HG03558 (cell line): ENCODE measurements at regions not wholly inside any gene's neighbourhood (a gene's known extent, or its start where the extent isn't known, plus 50 kb on each side); places are given as distances from the start of the nearest gene placed in this dataset.

Experiments used
- ATAC-seq: cut with Tn5 transposase; IDR thresholded peaks from one replicate; pipeline ENCODE4 v1.9.1; 2021; ENCODE audit warnings: moderate number of reproducible peaks; ENCODE audit not compliant: unreplicated experiment; ENCODE audit errors: extremely low read depth

DNA sequence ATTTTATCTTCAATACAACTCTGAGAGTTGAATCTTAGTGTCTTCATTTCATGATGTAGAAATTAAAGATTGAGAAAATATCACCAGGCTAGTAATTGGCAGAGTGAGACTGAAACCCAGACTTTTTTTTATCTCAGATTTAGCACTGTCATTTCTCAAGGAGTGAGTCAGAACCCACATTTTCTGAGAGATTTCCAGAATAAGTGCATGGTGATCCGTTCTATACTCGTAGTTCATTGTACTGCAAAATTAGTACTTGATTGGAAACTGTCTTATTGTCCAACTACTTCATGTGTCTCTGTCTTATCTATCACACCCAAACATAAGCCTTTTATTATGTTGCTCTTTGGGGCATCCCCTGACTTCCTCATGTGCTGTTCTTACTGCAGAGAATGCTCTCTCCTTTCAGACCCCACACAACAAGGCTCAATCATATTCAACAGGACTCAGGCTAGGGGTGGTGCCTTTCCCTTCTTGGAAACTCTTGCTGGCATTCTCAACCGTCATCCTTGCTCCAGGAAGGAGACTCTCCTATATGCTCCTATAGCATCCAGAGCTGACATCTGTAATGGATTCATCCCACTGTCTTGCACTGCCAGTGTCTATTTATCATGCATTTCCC is 76.7 kb upstream of the BLID start:
- no peak for ATAC-seq

DNA sequence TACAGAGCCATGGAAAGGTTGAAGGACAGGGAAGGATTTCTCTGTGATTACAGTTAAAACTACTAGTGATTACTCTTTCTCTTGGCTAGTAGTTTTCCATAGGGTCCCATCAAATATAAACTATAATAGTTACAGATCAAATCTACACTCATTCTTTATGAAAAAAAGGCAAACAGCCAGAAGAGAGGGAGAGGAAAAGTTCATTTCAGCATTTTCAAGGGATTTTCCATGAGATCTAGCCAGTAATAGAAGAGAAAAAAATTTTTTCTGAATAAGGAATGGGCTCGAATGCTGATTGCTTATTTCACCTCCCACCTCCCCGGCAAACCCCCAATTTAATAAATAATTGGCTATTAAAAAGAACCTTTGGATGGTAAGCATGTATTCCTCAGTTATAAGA is 74.8 kb upstream of the BLID start:
- ATAC-seq = no peak

DNA sequence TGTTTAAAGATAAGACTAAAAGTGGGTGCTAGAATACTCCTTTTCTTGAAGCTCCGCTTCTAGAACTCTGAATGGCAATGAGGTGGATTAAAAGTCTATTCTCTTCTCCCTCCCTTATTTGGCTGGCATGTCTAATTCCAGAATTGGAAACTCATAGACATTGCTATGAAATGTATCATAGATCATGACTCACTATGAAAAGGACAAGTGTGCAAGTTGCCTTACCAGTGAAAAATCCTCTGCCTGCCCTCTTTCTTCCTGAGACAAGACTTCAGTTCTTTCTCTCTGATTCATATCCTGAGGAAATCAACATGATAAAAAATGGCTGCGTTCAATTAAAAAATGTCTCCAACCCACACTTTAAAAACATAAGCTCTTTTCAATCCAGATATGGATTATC is 73.2 kb upstream of the BLID start:
- no peak for ATAC-seq

DNA sequence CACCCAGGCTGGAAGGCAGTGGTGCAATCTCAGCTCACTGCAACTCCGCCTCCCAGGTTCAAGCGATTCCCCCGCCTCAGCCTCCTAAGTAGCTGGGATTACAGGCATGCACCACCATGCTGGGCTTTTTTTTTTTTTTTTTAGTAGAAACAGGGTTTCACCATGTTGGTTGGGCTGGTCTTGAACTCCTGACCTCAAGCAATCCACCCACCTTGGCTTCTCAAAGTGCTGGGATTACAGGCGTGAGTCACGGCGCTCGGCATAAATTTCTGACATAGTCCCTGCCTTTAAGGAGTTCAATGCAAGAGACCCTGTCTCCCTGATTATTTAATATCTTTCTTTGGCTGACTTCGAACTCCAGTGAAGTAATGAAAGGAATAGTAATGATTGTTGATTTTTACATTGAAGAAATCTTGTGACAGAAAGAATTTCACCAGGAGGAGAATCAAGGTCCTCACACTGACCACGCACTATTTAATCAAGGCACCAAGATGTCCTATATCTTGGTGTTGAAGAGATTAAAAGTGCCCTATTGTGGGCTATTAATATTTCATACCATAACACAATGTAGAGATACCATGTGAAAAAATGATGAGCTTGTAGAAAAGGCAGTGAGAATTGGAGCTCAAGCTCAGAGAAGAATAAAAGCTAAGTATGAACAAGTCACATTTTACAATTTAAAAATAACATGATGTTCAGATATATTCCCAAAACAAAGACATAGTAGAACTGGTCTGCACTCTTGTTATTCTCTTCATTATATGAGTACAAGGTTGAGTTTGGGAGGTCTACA is 71.6 kb upstream of the BLID start:
- ATAC-seq = no peak

DNA sequence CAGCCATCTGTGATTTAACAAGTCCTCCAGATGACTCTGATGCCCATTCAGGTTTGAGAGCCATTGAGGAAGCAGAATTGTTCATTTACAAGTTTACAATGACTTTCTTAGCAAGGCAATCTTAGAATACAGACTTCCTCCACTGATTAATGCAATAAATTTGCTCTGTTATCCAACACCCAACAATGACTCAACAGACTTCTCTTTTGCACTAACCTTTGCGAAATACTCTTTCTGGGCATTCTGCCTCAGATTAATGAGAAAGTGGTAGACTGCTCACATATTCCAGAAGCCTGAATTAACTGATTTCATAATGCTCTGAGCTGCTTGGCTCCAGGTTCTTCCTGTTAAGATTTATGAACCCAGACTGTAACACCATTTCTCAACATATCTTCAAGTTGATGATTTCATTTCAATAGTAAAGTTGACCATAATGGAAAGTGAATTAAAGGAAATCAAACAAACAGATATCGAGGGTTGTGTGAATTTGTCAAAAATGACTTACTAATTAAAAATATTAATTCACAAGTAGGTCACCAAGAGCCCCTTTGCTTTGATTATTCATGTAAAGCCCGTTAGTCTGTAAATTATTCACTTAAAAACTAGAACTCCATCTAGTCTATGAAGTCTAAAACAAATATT is 70.5 kb upstream of the BLID start:
- no peak for ATAC-seq

DNA sequence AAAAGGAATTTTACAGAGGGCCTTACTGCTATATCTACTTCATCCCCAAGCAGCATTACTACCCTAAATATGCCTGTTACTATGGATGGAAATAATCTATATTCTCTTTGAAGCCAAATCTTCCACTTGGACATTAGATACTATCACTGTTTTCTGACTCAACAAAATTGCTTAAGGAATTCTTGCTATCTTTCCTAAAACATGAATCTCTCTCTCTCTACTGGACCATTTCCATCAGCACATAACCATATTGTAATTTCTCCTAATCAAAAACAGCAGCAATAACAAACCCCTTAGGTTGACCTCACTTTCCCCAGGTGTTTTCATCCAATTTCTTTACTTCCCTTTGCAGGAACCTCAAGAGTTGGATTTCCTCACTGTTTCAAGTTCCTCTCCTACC is 67.9 kb upstream of the BLID start:
- ATAC-seq = no peak

DNA sequence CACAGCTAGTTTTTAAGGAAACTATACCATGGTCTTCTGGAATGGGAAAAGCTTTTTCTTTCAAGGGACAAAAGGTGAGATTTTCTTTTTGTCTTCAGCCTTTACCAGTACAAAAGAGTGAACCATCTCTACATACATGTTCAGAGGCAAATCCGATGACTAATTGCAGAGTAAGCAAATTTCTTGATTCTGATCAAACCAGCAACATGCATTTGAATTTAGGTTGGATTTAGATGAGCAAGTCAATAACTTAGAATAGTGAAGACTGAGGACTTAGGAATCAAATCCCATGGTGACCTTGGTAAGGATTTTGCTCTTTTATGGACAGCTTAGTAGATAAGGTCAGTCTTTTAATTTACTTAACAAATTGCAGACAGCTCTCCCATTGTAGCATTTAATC is 65.9 kb upstream of the BLID start:
- no peak for ATAC-seq

DNA sequence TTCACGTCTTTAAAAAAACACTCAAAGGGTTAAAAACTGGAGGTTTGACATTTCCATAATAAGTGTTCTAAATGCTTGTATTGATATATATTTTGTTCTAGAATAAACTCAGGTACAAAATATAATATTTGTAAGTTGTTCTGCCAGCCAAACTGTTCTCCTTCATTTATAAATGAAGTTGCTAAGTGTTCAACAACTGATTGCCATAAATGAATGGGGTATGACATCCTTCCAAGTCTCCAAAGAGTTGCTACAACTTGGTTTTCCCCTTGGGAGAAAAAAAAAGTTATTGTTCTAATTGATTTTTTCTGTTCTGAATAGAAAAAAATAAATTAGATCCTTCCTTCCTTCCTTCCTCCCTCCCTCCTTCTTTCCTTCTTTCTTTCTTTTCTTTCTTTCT is 65.4 kb upstream of the BLID start:
- ATAC-seq = no peak

DNA sequence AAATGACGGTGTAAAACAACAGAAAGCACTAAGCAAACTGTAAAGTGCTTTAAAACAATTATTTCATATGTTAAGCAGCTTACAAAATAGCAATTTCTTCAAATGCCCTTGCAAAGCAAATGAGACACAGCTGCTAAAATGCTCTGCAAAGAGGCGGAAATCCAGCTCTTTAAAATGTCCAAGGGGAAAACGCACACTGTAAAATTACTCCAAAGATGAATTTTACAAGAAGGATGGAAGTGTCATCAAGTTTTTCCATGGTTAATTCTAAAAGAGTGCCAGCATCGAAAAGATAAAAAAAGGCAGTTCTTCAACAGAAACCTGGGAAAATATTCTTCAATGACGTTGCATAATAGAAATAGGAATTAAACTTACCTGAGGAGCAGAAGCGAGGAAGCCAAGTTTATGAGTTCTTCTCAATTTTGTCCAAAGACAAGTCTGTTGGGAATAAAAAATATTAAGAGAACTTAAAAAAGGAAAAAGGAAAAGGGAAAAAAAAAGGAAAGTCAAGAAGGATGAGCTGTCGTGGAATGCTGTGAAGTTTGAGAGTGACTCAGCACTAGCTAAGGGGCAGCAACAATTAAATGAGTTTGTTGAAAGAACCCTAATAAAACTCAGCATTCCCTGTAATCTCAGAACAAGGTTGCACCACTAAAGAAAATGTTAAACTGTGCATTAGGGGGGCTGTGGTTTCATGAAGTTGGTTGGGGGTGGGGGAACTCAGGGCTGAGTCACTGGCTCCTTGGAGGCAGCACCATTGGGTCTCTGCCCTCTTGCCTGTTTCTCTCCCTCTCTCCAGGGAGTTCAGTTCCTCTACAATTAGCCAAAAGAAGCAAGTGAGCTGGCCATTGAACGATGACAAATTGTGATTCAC is 64.2 kb upstream of the BLID start:
- no peak for ATAC-seq

DNA sequence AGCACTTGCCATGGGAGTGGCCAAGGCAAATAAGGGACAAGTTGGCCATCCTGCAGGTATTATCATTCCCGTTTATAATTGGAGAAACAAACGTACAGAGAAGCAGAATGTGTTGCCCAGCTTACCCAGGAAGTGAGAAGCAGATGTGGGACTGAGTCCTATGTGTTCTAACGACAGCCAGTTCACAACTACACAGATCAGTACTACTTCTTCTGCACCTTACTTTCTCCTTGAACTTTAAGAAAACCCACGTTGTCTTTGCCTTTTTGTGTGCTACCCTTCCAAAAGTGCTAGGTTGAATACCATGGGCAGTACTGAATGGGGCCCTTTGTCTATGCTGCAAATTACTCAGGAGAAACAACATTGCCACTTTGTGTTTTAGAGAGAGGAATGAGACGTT is 62.8 kb upstream of the BLID start:
- ATAC-seq = no peak

DNA sequence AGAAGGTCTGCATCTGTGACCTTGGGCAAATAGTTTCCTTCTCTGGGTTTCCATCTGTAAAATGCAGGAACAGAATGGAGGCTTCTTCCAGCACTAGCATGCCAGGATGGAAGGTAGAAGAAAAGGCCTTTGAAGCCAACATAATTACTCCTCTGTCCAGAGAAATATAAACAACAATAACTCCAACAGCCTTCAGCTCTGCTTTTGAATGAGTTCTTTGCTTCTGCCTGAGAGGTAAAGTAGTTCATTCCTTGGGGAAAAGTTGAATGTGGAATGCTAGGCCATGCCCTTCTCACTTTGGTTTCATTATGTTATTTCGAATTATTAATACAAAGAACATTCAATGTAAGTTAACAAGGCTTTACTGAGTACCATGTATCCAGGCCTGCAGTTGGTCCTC is 61.2 kb upstream of the BLID start:
- no peak for ATAC-seq

DNA sequence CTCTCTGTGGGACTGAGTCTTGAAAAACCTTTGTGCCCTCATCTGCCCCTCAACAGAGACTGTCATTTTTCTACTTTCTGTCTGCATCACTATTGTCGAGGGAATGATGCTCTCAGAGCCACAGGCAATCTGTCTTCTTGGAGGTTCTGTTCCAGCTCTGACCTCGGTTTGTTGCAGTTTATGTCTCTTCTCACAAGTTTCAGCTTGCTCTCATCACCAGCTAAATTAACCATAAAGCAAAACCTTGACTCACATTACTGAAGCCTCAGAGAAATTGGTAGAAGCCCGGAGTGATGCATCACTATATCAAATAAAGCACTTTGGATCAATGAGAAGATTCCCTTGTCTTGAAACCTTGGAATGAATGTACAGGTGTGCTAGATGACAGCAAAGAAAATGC is 60.6 kb upstream of the BLID start:
- ATAC-seq = no peak

DNA sequence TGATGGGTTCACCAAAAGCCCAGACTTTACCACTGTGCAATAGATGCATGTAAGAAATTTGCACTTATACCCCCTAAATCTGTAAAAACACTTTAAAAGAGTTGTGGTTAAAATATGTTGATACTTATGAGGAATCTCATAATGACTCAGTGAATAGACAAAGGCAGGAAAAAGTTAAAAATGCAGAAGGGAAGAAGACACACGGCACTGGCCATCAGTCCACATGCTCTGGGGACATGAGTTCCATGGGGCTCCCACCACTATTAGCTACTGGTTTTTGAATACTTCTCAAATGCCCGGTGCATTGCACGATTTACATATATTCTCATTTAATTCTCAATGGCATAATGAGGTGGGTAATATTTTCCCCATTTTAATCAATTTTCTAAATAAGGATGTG is 59.3 kb upstream of the BLID start:
- ATAC-seq = no peak

DNA sequence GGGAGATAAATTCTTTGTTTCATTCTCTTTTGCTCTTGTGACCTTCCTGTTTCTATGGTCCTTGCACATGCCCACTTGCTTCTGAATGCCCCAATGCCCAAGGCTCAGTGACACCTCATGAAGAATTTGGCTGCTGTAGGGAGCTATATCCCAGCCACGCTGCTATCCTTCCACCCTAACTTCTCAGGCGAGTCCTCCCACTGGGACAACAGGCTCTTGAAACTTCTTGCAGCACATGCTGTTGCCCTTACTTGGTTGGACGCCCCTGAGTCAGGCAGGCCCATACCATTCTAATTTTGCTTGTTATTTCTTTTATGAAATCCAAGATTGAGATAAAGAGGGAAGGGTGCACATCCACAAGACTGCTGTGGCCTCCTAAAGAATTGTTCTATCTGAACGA is 57.6 kb upstream of the BLID start:
- no peak for ATAC-seq

DNA sequence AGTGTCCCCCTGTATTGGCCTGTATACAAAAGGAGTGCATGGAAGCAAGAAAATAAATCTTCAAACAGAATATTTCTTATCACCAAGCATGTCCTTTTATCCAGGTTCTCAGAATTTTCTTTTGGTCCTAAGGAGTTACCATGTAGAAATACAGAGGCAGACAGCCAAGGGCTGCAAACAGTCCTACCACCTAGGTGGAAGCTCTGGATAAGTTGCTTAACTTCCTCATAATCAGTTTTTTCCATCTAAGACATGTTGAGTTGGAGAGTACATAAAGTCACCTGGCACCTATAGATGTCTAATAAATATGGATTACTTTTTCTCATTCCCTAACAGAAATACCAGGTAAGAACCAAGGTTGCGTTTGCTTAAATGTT is 57.0 kb upstream of the BLID start:
- ATAC-seq = no peak

DNA sequence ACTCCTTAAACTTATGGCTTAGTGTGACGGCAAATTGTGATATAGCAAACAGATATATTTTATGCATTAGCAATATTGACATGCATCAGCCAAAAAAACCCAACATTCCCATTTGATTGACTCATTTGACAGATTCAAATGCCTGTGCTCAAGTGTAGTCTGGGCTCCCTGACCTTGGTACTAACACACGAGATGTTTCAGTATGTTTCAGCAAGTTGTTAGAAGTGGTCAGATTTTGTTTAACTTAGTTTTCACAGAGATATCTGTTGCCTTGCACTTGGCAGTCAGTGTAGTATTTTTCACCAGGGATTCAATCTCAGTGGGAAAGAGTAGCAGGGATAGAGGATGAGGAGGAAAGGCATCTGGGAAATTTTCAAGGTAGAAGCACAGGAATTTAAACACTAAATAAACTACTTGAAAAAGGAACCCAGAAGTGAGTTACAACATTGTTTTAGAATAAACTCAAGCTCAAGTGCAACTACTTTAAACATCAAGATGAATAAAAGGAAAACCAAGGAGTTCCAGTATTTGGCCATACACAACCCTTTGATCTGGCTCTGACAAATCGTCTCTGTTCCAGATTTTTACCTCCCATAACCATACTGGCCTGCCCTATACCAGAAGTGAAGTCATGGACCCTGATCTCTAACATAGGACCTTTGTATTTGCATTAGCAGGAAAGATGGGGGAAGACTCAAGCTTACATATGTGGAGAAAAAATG is 56.5 kb upstream of the BLID start:
- no peak for ATAC-seq

DNA sequence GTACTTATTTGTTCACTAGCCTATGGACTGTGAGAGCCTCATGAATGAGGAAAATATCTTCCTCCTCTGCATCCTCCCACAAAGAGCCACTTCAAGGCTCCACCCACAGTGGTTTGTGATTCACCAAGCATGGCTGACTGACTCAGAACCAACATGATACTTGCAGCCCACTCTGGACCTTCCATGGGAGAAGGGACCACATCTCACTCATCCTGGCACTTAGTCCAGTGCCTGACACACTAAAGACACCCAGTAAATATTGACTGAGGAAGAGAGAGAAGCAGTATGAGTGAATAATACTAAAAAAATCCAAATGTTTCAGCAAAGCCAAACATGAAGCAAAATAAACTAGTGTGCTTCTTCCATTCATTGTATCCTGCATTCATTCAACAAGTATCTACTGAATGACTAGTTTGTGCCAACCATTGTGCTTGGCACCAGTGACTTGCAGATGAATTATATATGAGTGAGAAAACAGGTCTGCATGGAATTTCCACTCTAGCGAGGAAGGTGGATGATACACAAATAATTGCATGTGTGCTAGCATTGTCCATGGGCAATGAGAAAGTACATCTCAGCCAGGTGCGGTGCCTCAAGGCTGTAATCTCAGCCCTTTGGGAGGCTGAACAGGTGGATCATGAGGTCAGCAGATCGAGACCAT is 54.9 kb upstream of the BLID start:
- ATAC-seq = no peak

DNA sequence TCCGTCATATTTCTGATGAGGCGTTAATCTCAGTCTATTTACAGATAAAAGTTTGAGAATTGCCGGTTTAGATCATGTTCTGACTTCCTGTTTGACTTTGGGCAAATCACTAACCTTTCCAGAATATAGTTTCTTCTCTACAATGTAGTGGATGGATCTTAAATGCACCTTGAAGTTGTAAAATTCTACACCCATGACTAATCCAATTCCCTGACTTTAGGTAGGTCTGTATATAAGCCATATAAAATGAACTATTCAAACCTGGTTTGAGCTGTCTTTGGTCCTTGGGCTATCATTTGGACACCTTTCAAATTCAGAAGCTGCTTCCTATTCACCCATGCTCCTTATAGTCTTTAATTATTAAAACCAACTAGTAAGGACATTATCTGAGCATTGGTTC is 52.2 kb upstream of the BLID start:
- ATAC-seq = no peak

DNA sequence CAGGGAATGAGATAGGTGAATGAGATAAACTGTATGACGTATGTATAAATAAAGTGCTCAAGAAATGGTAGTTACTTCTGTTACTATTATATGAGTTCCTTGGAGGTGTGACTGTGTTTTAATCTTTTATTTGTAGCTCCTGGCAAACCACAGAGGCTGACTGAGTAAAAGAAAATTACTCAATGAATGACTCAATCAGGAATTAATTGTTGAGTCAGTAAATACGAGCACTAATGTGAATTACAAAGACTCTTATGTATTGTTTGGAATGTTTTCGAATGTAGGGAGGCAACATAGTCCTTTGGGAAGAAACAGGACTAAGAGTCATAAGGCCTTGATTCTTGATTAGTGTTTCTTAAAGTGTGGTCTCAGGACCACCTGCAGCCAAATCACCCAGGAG is 51.1 kb upstream of the BLID start:
- no peak for ATAC-seq
